GM12865 (cell line): ENCODE measurements at regions not wholly inside any gene's neighbourhood (a gene's known extent, or its start where the extent isn't known, plus 50 kb on each side); places are given as distances from the start of the nearest gene placed in this dataset.

ENCODE experiments used
- DNase-seq: peaks from one replicate; pipeline ENCODE4 v3.0.0; 2010; ENCODE audit warnings: low read depth
- H3K4me3 ChIP-seq: 2 replicates; pipeline ENCODE4 v1.5.1; 2011; ENCODE audit warnings: mild to moderate bottlenecking, low read depth, low read length, control low read depth
- CTCF ChIP-seq: IDR thresholded peaks from 2 replicates; pipeline ENCODE4 v1.5.1; 2011; ENCODE audit warnings: low read length, control low read depth, low read depth, inconsistent platforms; ENCODE audit not compliant: insufficient read depth; ENCODE audit errors: missing control alignments

- H3K4me3 ChIP-seq = no peak overlapping the region
- no peak for TF ChIP-seq CTCF
- no peak for DNase-seq
These were observed 73.6 kb downstream of the MAIP1 start for GRCh38 chr2:200028998-200029397.

DNA sequence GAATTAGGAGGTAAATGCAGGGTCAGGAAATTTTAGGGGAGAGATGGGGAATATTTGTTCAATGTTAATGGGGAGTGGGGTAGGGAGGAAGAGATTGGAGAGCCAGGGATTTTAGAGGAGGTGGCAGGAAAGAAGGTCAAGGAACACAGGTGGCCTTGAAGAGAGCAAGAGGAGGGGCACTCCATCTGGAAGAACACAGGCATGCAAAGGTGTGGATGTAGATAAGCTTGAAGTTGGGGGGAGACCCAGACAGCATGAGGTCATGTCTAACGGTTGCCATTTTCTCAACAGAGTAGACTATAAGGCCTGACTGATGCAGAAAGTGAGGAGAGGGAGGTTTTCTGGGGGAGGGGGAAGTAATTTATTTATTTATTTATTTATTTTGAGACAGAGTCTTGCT, 77.5 kb downstream of the MAIP1 start:
- DNase-seq = no peak
- H3K4me3 ChIP-seq = no peak overlapping the region
- TF ChIP-seq CTCF = no peak

- no peak for TF ChIP-seq CTCF
- H3K4me3 ChIP-seq = no peak overlapping the region
- no peak for DNase-seq
These were observed 78.5 kb downstream of the MAIP1 start for GRCh38 chr2:200033929-200034328.

- no peak for DNase-seq
- TF ChIP-seq CTCF = no peak
- no peak overlapping the region for H3K4me3 ChIP-seq
These were observed 79.4 kb downstream of the MAIP1 start for GRCh38 chr2:200034816-200035215.

GRCh38 chr2:200039724-200040650, 84.6 kb downstream of the MAIP1 start:
- no peak overlapping the region for H3K4me3 ChIP-seq
- TF ChIP-seq CTCF = no peak
- DNase-seq = no peak

- no peak for DNase-seq
- no peak overlapping the region for H3K4me3 ChIP-seq
- TF ChIP-seq CTCF = no peak
These were observed 85.4 kb downstream of the MAIP1 start for GRCh38 chr2:200040831-200041230.

- H3K4me3 ChIP-seq = no peak overlapping the region
- DNase-seq = no peak
- TF ChIP-seq CTCF = no peak
These were observed 86.3 kb downstream of the MAIP1 start for GRCh38 chr2:200041639-200042038.
